Mononuclear cell (primary cell): ENCODE measurements at regions not wholly inside any gene's neighbourhood (a gene's known extent, or its start where the extent isn't known, plus 50 kb on each side); places are given as distances from the start of the nearest gene placed in this dataset.
"Not testable (repeated sequence)": the region's sequence is repeated elsewhere in the genome, so short reads cannot be mapped to it uniquely, and the experiment has no call there.

Experiments
- H3K27me3 ChIP-seq: 2 replicates; pipeline ENCODE4 v1.6.0; 2011; ENCODE audit warnings: low read length, control low read depth; ENCODE audit not compliant: insufficient read depth
- H3K4me1 ChIP-seq: 2 replicates; pipeline ENCODE4 v1.5.1; 2011; ENCODE audit warnings: mild to moderate bottlenecking, low read length, control low read depth; ENCODE audit not compliant: insufficient read depth
- H3K4me3 ChIP-seq: 2 replicates; pipeline ENCODE4 v1.5.1; 2011; ENCODE audit warnings: mild to moderate bottlenecking, low read length, moderate library complexity
- H3K9me3 ChIP-seq: 2 replicates; pipeline ENCODE4 v1.5.1; 2011; ENCODE audit warnings: low read depth, mild to moderate bottlenecking, control low read depth, low read length

DNA sequence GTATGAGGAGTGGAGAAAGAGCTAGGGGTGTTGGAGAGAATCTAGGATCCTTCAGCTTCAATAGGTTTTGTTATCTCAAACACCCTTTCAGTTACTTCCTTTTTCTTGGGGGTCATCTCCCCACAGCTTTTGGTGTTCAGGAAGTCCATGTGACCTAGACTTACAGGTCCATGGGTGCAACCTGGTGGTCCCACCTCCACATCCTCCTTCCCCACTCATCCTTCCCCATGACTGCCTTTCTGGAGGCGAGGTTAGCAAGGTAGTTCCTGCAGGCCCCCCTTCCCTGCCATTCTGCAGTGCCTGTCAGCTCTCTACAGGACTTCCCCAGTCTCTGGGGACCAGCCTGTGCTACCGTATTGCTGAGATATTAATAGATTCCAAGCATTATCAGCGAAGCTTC, 107.6 kb downstream of the TMEM17 start:
- Histone ChIP-seq H3K4me3 (no peak overlapping the region), H3K4me1 (peaks cover 5% of the 10 kb centered on the region), H3K9me3 (no peaks in the 10 kb centered on the region), H3K27me3 (no peaks in the 10 kb centered on the region)

DNA sequence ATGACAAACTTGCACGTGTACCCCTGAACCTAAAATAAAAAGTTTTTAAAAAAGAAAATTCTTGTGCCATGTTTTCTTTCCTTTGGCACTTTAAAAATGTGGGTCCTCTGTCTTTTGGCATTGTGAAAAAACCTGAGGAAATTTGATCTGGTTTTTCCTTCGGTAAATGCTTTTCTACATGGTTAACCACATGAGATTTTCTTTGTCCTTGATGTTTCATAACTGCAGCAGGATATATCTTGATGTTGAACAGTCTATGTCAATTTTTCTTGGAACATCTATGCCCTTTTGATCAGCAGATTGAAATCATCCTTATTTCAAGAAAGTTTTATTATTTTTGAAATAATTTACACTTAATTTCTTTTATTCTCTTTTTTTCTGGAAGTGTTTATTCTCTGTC, 109.1 kb downstream of the TMEM17 start:
- peaks cover 5% of the 10 kb centered on the region for H3K4me1 ChIP-seq
- H3K27me3 ChIP-seq = no peaks in the 10 kb centered on the region
- no peak overlapping the region for H3K4me3 ChIP-seq
- no peaks in the 10 kb centered on the region for H3K9me3 ChIP-seq

DNA sequence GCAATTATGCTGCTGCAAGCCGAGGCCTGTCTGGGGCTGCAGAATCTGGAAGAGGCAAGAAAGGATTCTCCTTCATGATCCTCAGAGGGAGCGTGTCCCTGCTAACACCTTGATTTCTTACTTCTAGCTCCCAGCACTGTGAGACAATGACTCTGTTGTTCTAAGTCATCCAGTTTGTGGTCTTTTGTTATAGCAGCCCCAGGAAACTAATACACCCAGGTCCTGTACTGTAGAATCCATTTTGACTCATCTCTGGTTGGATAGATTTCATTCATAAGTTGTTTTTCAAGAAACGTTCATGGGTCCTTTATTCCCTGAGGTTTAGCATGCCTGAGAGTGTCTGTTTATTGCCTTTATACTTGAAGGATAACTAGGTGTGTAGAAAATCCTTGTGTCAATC, 112.7 kb downstream of the TMEM17 start:
- no peaks in the 10 kb centered on the region for H3K9me3 ChIP-seq
- H3K4me3 ChIP-seq = no peak overlapping the region
- H3K4me1 ChIP-seq = peaks cover 2% of the 10 kb centered on the region

DNA sequence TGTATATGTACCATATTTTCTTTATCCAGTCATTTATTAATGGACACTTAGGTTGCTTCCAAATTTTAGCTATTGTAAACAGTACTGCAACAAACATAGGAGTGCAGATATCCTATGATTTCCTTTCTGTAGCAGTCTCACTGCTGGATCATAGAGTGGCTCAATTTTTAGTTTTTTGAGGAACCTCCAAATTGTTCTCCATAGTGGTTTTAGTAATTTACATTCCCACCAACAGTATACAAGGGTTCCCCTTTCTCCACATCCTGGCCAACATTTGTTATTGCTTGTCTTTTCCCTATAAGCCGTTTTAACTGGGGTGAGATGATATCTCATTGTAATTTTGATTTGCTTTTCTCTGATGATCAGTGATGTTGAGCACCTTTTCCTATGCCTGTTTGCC, 114.3 kb downstream of the TMEM17 start:
- H3K9me3 ChIP-seq = no peaks in the 10 kb centered on the region
- no peaks in the 10 kb centered on the region for H3K27me3 ChIP-seq
- H3K4me3 ChIP-seq = no peak overlapping the region
- H3K4me1 ChIP-seq = no peaks in the 10 kb centered on the region

More for the DNA sequence above, 112.7 kb downstream of the TMEM17 start:
- no peaks in the 10 kb centered on the region for H3K27me3 ChIP-seq

DNA sequence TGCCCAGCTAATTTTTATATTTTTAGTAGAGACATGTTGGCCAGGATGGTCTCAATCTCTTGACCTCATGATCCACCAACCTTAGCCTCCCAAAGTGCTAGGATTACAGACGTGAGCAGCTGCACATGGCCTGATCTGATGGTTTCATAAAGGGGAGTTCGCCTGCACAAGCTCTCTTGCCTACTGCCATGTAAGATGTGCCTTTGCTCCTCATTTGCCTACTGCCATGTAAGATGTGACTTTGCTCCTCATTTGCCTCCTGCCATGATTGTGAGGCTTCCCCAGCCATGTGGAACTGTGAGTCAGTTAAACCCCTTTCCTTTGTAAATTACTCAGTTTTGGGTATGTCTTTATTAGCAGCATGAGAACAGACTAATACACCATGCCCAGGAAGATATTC, 119.6 kb downstream of the TMEM17 start:
- H3K9me3 ChIP-seq, H3K27me3 ChIP-seq, H3K4me1 ChIP-seq, H3K4me3 ChIP-seq: not testable (repeated sequence)

DNA sequence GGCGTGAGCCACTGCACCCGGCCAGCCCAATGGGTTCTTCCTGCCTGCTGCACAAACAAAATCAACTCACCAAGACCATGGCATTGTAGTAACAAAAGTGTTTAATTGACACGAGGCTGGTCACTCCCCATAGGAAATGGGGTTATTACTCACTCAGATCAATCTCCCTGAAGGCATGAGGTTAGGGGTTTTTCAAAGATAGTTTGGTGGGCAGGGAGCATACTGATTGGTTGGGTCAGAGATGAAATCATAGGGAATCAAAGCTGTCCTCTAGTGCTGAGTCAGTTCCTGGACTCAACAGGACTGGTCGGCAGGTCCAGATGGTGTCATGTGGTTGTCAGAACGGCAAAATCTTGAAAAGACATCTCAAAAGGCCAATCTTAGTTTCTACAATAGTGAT, 122.1 kb downstream of the TMEM17 start:
- Histone ChIP-seq H3K4me3 (no peak overlapping the region), H3K27me3 (no peaks in the 10 kb centered on the region)

DNA sequence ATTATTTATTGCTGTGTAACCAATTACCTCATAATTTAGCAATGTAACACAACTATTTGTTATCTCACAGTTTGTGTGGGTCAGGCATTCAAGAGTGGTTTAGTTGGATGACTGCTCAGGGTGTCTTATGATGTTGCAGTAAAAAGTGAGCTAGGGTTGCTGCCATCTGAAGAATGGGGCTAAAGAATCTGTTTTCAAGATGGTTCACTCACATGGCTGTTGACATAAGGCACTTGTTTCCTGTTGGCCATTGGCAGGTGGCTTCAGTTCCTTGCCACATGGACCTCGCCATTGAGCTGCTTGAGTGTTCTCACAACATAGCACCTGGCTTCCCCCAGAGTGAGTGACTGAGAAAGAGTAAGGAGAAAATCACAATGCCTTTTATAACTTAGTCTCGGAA, 123.2 kb downstream of the TMEM17 start:
- no peaks in the 10 kb centered on the region for H3K4me1 ChIP-seq
- no peaks in the 10 kb centered on the region for H3K27me3 ChIP-seq
- no peaks in the 10 kb centered on the region for H3K9me3 ChIP-seq
- H3K4me3 ChIP-seq = no peak overlapping the region

More for the DNA sequence above, 122.1 kb downstream of the TMEM17 start:
- Histone ChIP-seq H3K9me3 (no peaks in the 10 kb centered on the region), H3K4me1 (no peaks in the 10 kb centered on the region)

DNA sequence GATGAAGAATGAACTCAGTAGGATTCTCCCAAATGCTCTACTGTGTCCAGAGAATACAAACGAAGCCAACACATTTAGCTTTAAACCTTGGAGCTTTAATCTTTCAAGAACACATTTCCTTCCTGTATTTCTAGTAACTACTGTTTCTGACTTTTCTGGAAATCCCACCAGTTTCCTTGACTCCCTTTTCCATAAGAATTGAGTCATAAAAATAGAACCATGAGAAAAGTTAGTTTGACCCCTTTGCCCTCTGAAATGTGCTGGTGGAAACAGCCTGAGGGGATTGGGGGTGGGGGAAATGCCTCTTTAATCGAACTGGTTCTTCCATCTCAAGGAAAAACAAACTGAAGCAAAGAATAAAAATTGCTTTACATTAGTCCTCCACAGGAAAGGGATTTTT, 123.9 kb downstream of the TMEM17 start:
- H3K4me3 ChIP-seq = no peak overlapping the region
- no peaks in the 10 kb centered on the region for H3K4me1 ChIP-seq
- H3K9me3 ChIP-seq = no peaks in the 10 kb centered on the region
- no peaks in the 10 kb centered on the region for H3K27me3 ChIP-seq

DNA sequence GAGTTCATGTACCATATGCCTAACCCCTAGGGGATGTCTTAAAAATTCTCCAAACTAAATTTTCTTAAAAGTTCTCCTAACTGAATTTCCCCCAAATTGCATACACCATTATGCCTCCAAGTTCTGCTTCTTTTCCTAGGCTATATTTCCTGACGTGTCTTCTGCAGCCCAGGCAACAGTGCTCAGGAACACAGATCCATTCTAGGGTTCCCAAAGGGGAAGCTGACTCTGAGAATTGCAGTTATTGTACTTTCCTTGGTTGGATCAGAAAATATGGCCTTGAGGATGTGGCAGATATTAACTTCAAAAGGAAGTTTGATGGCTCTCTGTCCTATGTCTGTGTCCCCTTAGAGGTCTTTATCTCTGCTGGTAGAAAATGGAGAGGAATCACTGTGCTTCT, 124.3 kb downstream of the TMEM17 start:
- Histone ChIP-seq H3K4me1 (no peaks in the 10 kb centered on the region), H3K27me3 (no peaks in the 10 kb centered on the region), H3K9me3 (no peaks in the 10 kb centered on the region), H3K4me3 (no peak overlapping the region)

DNA sequence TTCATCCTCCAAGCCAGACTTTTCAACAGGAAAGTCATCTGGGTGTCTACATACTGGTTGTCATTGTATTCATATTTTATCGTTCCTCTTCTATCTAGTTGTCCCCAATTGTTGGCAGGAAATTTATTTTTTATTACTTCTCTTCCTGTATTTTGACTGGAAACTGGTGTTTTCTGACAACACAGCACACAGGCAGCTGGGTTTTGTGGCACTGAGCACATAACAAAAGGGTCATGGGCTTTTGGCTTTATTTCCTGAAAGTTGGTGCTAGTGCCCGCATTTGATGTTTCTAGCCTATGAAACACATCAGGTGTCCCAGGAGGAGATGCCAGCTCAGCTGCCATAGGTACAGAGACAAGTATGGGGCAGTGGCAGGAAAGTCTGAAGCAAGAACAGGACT, 126.4 kb downstream of the TMEM17 start:
- Histone ChIP-seq H3K9me3 (no peaks in the 10 kb centered on the region), H3K4me3 (no peak overlapping the region), H3K4me1 (no peaks in the 10 kb centered on the region), H3K27me3 (no peaks in the 10 kb centered on the region)

DNA sequence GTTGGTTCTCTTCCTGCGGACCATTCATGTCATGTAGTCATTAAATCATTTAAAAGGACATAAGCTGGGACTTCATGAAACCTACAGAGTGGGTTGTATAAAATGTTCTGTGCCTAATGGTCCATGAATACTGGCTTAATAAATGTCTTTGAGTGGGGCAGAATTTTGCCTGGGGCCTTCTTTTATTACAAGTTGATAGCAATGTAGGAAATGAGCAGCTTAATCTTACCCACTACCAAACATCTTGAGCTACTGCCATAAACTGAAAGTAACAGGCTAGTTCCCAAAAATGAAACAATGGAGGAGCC, 130.9 kb downstream of the TMEM17 start:
- Histone ChIP-seq H3K4me3 (no peak overlapping the region), H3K9me3 (no peaks in the 10 kb centered on the region), H3K27me3 (no peaks in the 10 kb centered on the region), H3K4me1 (no peaks in the 10 kb centered on the region)

DNA sequence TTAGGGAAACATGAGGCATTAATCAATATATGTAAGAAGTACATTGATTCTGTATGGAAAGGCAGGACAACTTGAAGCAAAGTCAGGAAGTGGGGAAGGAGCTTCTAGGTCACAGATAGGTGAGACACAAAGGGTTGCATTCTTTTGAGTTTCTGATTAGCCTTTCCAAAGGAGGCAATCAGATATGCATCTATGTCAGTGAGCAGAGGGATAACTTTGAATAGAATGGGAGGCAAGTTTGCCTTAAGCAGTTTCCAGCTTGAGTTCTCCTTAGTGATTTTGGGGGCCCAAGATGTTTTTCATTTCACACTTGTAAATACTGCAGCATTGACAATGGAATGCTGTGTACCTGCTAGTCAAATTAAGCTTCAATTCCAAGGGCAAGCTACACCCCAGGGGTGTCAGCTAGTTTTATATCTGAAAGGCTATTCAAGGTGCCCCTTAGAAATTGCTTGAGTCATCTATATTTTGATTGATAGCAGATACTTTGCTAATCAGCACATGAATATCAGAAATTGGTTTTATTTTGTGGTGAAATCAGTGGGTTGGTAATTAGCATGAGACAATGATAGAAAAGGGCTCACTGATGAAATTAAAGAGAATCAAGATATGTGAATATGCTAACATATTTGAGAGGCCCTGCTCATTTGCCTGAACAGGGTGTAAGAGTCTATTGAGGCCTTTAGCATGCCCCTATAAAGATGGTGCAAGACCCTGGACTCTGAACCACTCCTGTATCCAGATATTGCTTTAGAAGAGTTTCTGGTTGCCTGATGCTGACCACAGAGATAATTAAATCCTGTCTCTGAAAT, 131.5 kb downstream of the TMEM17 start:
- no peaks in the 10 kb centered on the region for H3K27me3 ChIP-seq
- H3K9me3 ChIP-seq = no peaks in the 10 kb centered on the region

DNA sequence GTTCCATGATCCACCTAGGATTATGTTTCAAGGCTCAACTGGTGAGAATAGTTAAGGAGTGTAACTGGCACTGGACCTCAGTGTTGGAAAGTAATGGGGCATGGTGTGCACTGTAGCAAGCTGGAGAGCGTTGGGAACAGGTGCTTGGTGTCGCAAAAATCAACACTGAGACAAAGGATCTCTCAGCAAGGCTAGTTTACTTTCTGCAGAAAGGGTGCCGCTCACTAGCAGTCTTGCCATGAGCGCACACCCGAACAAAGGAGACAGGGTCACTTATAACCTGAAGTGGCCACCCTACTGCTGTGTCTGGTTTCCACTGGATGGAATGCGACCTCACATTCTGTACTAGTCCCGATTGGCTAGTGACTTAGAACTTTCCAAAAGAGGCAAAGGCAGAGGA, 133.2 kb downstream of the TMEM17 start:
- Histone ChIP-seq H3K4me1 (no peaks in the 10 kb centered on the region), H3K4me3 (no peak overlapping the region), H3K27me3 (no peaks in the 10 kb centered on the region), H3K9me3 (no peaks in the 10 kb centered on the region)

More for the DNA sequence above, 131.5 kb downstream of the TMEM17 start:
- no peaks in the 10 kb centered on the region for H3K4me1 ChIP-seq
- H3K4me3 ChIP-seq = no peak overlapping the region

DNA sequence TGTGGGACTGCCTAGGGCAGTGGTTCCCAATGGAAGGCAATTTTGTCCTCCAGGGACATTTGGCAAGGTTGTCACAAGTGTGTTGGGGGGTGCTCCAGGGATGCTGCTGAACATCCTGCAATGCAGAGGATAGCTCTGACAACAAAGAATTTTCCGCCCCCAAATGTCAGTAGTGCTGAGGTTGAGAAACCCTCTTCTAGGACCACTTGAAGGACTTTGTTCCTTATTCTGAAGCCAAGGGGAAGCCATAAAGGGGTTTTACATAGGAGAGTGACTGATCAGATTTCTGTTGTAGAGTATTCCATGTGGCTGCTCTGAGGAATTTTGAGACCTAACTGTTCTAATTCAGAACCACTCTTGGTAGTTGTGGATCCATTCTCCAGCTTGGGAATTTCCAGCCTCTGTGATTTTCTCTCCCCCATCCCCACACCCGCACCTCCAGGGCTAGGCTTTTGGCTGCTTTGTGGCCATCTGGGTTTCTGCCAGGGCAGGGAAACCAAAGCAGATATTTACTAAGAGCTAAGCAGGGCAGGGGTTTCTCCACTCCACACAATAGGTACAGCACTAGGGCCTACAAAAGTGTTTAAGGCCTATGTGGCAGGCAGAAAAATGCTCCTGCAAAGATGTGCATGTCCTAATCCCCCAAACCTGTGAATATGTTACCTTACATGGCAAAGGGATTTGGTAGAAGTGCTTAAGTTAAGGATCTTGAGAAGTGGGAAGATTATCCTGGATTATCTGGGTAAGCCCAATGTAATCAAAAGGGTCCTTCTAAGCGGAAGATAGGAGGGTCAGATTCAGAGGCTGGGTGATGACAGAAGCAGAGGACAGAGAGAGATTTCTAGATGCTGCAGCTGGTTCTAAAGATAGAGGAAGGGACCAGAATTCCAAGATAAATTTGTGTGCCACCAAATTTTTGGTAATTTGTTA, 135.4 kb downstream of the TMEM17 start:
- no peaks in the 10 kb centered on the region for H3K4me1 ChIP-seq

DNA sequence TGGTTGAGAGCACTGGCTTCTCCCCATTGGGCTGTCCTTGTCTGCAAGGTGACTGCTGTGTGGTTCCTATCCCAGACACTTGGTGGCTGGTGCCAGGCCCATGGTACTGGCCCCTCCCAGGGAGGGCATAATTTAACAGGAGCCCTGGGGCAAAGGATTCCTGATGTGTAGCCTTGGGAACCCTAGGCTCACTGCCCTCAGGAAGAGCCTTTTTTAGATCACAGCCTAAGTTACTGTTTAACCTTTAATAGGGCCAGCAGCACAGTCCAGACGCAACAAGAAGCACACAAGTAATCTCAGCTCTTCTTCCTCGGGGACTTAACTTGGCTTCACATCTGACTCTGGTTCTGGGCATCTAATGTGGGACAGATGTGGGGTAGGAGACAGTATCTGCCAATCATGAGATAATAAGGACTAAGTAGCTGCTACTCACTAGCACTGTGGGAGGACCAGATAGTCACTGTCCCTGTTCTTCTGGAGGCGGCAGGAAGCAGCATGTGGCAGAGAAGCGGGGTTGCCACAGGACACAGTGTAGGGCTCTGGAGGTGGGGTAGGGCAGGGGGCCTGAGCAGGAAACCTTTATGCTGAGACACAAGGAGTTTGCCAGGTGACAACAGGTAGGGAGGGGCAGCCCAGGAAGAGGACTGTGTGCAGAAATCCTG, 136.3 kb downstream of the TMEM17 start:
- no peak overlapping the region for H3K4me3 ChIP-seq
- peaks cover 3% of the 10 kb centered on the region for H3K4me1 ChIP-seq
- H3K9me3 ChIP-seq = no peaks in the 10 kb centered on the region
- H3K27me3 ChIP-seq = no peaks in the 10 kb centered on the region

More for the DNA sequence above, 135.4 kb downstream of the TMEM17 start:
- H3K27me3 ChIP-seq = no peaks in the 10 kb centered on the region
- no peaks in the 10 kb centered on the region for H3K9me3 ChIP-seq
- H3K4me3 ChIP-seq = no peak overlapping the region
